IMR-90 (cell line): ENCODE measurements at regions not wholly inside any gene's neighbourhood (a gene's known extent, or its start where the extent isn't known, plus 50 kb on each side); places are given as distances from the start of the nearest gene placed in this dataset.

ENCODE experiments used
- ATAC-seq: fragments of 200-7000 bp; cut with Tn5 transposase; 2 replicates; pipeline ENCODE4 v1.9.1; 2020; ENCODE audit warnings: low read depth, mild to moderate bottlenecking, moderate library complexity
- BruUV-seq: library from RNA; stranded (reverse); fragments of 400-500 nt; replicated peaks from 2 replicates; lab custom pipeline; 2021; lab: Mats Ljungman, UMichigan
- CTCF ChIA-PET: fragments of 300-600 bp; formaldehyde crosslinking; extraction: SDS; loops from one replicate; lab custom pipeline; 2021; ENCODE audit warnings: antibody characterized with exemption; lab: Yijun Ruan, JAX
- POLR2A ChIA-PET: fragments of 300-600 bp; sonication (Branson Sonifier 250); formaldehyde crosslinking; loops from one replicate; lab custom pipeline; 2022; ENCODE audit warnings: antibody characterized with exemption; ENCODE audit not compliant: unreplicated experiment; lab: Charles Lee
- DNase-seq: peaks from one replicate; pipeline ENCODE4 v3.0.0; 2013
- H2AFZ ChIP-seq: replicated peaks from 2 replicates; pipeline ENCODE3; 2013; ENCODE audit warnings: low read length, mild to moderate bottlenecking; ENCODE audit not compliant: poor library complexity
- H2AK5ac ChIP-seq: 2 replicates; pipeline ENCODE4 v1.6.1; 2013; ENCODE audit warnings: low read depth, low read length, inconsistent platforms
- H2AK9ac ChIP-seq: replicated peaks from 2 replicates; pipeline ENCODE3; 2013; ENCODE audit warnings: mild to moderate bottlenecking, low read depth, low read length, moderate library complexity; ENCODE audit not compliant: poor library complexity
- H2BK120ac ChIP-seq: 2 replicates; pipeline ENCODE4 v1.6.1; 2013; ENCODE audit warnings: low read depth, low read length, inconsistent platforms
- H2BK15ac ChIP-seq: 3 replicates; pipeline ENCODE4 v1.6.1; 2013; ENCODE audit warnings: low read depth, low read length, inconsistent platforms
- H2BK20ac ChIP-seq: 2 replicates; pipeline ENCODE4 v1.6.1; 2013; ENCODE audit warnings: low read depth, mild to moderate bottlenecking, inconsistent platforms, low read length, moderate library complexity
- H2BK5ac ChIP-seq: 2 replicates; pipeline ENCODE4 v1.6.1; 2013; ENCODE audit warnings: mild to moderate bottlenecking, low read depth, low read length, inconsistent platforms; ENCODE audit not compliant: poor library complexity, severe bottlenecking
- H3K14ac ChIP-seq: replicated peaks from 2 replicates; pipeline ENCODE4 v1.6.1; 2013; ENCODE audit warnings: low read depth, low read length, inconsistent platforms
- H3K18ac ChIP-seq: 2 replicates; pipeline ENCODE4 v1.6.1; 2013; ENCODE audit warnings: low read depth, low read length, control low read depth
- H3K23ac ChIP-seq: 2 replicates; pipeline ENCODE4 v1.6.1; 2013; ENCODE audit warnings: low read depth, low read length, inconsistent platforms
- H3K27ac ChIP-seq: 2 replicates; pipeline ENCODE4 v1.5.1; 2013; ENCODE audit warnings: mild to moderate bottlenecking, control low read depth, low read length; ENCODE audit not compliant: insufficient read depth
- H3K27me3 ChIP-seq: 2 replicates; pipeline ENCODE4 v1.6.1; 2013; ENCODE audit warnings: low read length; ENCODE audit not compliant: control insufficient read depth, insufficient read depth
- H3K36me3 ChIP-seq: 2 replicates; pipeline ENCODE4 v1.6.1; 2013; ENCODE audit warnings: low read length, mixed read lengths; ENCODE audit not compliant: control insufficient read depth, insufficient read depth
- H3K4ac ChIP-seq: 2 replicates; pipeline ENCODE4 v1.6.1; 2013; ENCODE audit warnings: low read depth, low read length, inconsistent platforms
- H3K4me1 ChIP-seq: 2 replicates; pipeline ENCODE4 v1.6.1; 2013; ENCODE audit warnings: low read length, mixed read lengths; ENCODE audit not compliant: control insufficient read depth, insufficient read depth
- H3K4me2 ChIP-seq: 2 replicates; pipeline ENCODE4 v1.6.1; 2013; ENCODE audit warnings: low read depth, mild to moderate bottlenecking, control low read depth, low read length, moderate library complexity
- H3K4me3 ChIP-seq: 2 replicates; pipeline ENCODE4 v1.5.1; 2013; ENCODE audit warnings: low read depth, mild to moderate bottlenecking, control low read depth, low read length, moderate library complexity; ENCODE audit not compliant: insufficient read depth
- H3K56ac ChIP-seq: 2 replicates; pipeline ENCODE4 v1.6.1; 2013; ENCODE audit warnings: low read length, inconsistent platforms; ENCODE audit not compliant: insufficient read depth; ENCODE audit errors: extremely low read depth
- H3K79me1 ChIP-seq, 2 experiments: 2 replicates each; pipeline ENCODE4 v1.6.1; 2013; ENCODE audit warnings: low read length in 2 of 2, inconsistent platforms in 1 of 2, low read depth in 1 of 2
- H3K9ac ChIP-seq: 2 replicates; pipeline ENCODE4 v1.6.1; 2013; ENCODE audit warnings: low read depth, low read length, control low read depth
- H3K9me1 ChIP-seq: 2 replicates; pipeline ENCODE4 v1.6.1; 2013; ENCODE audit warnings: low read length, inconsistent platforms; ENCODE audit not compliant: insufficient read depth
- H3K9me3 ChIP-seq: 2 replicates; pipeline ENCODE4 v1.6.1; 2013; ENCODE audit warnings: low read length; ENCODE audit not compliant: control insufficient read depth, insufficient read depth
- H4K20me1 ChIP-seq: 2 replicates; pipeline ENCODE4 v1.6.1; 2013; ENCODE audit warnings: low read length, inconsistent platforms; ENCODE audit not compliant: insufficient read depth
- H4K5ac ChIP-seq: 2 replicates; pipeline ENCODE4 v1.6.1; 2013; ENCODE audit warnings: mild to moderate bottlenecking, low read depth, low read length, control low read depth
- H4K8ac ChIP-seq, 2 experiments: 2 replicates each; pipeline ENCODE4 v1.6.1; 2013; ENCODE audit warnings: low read depth in 2 of 2, low read length in 2 of 2, control low read depth in 1 of 2, inconsistent platforms in 1 of 2
- H4K91ac ChIP-seq: 2 replicates; pipeline ENCODE4 v1.6.1; 2013; ENCODE audit warnings: low read depth, low read length, inconsistent platforms; ENCODE audit not compliant: insufficient read depth
- BHLHE40 ChIP-seq: fragments of 150-350 bp; IDR thresholded peaks from 2 replicates; pipeline ENCODE4 v1.6.1; 2016; ENCODE audit warnings: mild to moderate bottlenecking, low read depth, low read length
- CEBPB ChIP-seq: IDR thresholded peaks from 2 replicates; pipeline ENCODE4 v1.6.1; 2012; ENCODE audit warnings: low read depth, low read length, improper control_type of control experiment
- CHD1 ChIP-seq: IDR thresholded peaks from 2 replicates; pipeline ENCODE4 v1.6.1; 2012; ENCODE audit warnings: low read depth, low read length, improper control_type of control experiment
- CTCF ChIP-seq: conservative IDR thresholded peaks from 2 replicates; pipeline ENCODE4 v1.5.1; 2012; ENCODE audit warnings: mild to moderate bottlenecking, low read depth, low read length, improper control_type of control experiment
- ELK1 ChIP-seq: fragments of 150-350 bp; IDR thresholded peaks from 2 replicates; pipeline ENCODE4 v1.6.1; 2016; ENCODE audit warnings: low read depth, mild to moderate bottlenecking, low read length, moderate library complexity, borderline replicate concordance
- FOS ChIP-seq: fragments of 150-350 bp; IDR thresholded peaks from 2 replicates; pipeline ENCODE4 v1.6.1; 2016; ENCODE audit warnings: low read depth, low read length
- MAFK ChIP-seq: IDR thresholded peaks from 2 replicates; pipeline ENCODE4 v1.6.1; 2012; ENCODE audit warnings: low read depth, low read length, improper control_type of control experiment
- MAZ ChIP-seq: IDR thresholded peaks from 2 replicates; pipeline ENCODE4 v1.6.1; 2012; ENCODE audit warnings: low read depth, mild to moderate bottlenecking, low read length, improper control_type of control experiment, moderate library complexity, borderline replicate concordance
- MXI1 ChIP-seq: IDR thresholded peaks from 2 replicates; pipeline ENCODE4 v1.6.1; 2012; ENCODE audit warnings: low read depth, mild to moderate bottlenecking, low read length, moderate library complexity, borderline replicate concordance
- NFE2L2 ChIP-seq: fragments of 150-350 bp; IDR thresholded peaks from 2 replicates; pipeline ENCODE4 v1.6.1; 2016; ENCODE audit warnings: low read depth, mild to moderate bottlenecking, low read length
- POLR2A ChIP-seq: IDR thresholded peaks from 2 replicates; pipeline ENCODE4 v1.6.1; 2012; ENCODE audit warnings: mild to moderate bottlenecking, low read depth, low read length
- RAD21 ChIP-seq: IDR thresholded peaks from 2 replicates; pipeline ENCODE4 v1.6.1; 2012; ENCODE audit warnings: low read length, improper control_type of control experiment
- RCOR1 ChIP-seq: IDR thresholded peaks from 2 replicates; pipeline ENCODE4 v1.6.1; 2012; ENCODE audit warnings: mild to moderate bottlenecking, low read length, improper control_type of control experiment; ENCODE audit not compliant: insufficient replicate concordance
- RFX5 ChIP-seq: IDR thresholded peaks from 2 replicates; pipeline ENCODE4 v1.8.0; 2012; ENCODE audit warnings: low read depth, mild to moderate bottlenecking, low read length, moderate library complexity
- SMC3 ChIP-seq: fragments of 150-350 bp; IDR thresholded peaks from 2 replicates; pipeline ENCODE4 v1.6.1; 2016; ENCODE audit warnings: low read depth, mild to moderate bottlenecking, antibody characterized with exemption, low read length, moderate library complexity
- USF2 ChIP-seq: fragments of 150-350 bp; IDR thresholded peaks from 2 replicates; pipeline ENCODE4 v1.6.1; 2017; ENCODE audit warnings: mild to moderate bottlenecking, antibody characterized with exemption, low read length, low read depth
- WGBS, 2 experiments: methylation state at CpG; one replicate each; pipeline versions ENCODE4 v1.1.5 to v1.1.7; 2013; ENCODE audit warnings: missing lambda C conversion rate in 2 of 2; ENCODE audit not compliant: insufficient read length in 1 of 2; ENCODE audit errors: extremely low coverage in 2 of 2; 5-methylcytosine and 5-hydroxymethylcytosine counted together
- dilution Hi-C: fragments of 300-500 bp; cut with HindIII; formaldehyde crosslinking; loops from one replicate; pipeline ENCODE4 v1.14.3; 2018; ENCODE audit warnings: low sequenced_read_pairs; ENCODE audit not compliant: unreplicated experiment
- in situ Hi-C: fragments of 300-500 bp; cut with MboI; formaldehyde crosslinking; loops from 3 replicates; pipeline ENCODE4 v1.14.3; 2019; ENCODE audit warnings: low sequenced_read_pairs, inconsistent platforms, mixed read lengths
- intact Hi-C: fragments of 100-400 bp; cut with micrococcal nuclease; formaldehyde crosslinking; loops from 2 replicates; pipeline ENCODE4 v1.10.0; 2022

- Histone ChIP-seq H4K8ac (no peak overlapping the region), H2AK9ac (no peak overlapping the region), H2AK5ac (no peak overlapping the region), H4K20me1 (no peaks in the 10 kb centered on the region), H3K4me2 (no peak overlapping the region), H2AFZ (no peak overlapping the region), H2BK5ac (no peak overlapping the region), H3K36me3 (no peaks in the 10 kb centered on the region), H3K4me3 (no peak overlapping the region), H3K23ac (no peak overlapping the region), H3K9ac (no peak overlapping the region), H2BK120ac (no peak overlapping the region), H4K5ac (no peak overlapping the region), H3K56ac (no peak overlapping the region), H3K4ac (no peak overlapping the region), H3K27ac (no peak overlapping the region), H3K27me3 (peaks cover 60% of the 10 kb centered on the region), H3K79me1 (no peaks in the 10 kb centered on the region), H3K18ac (no peak overlapping the region), H2BK15ac (no peak overlapping the region), H3K9me3 (no peaks in the 10 kb centered on the region; the same call in 1 of the 2 replicates), H2BK20ac (no peak overlapping the region), H4K91ac (no peak overlapping the region), H3K14ac (no peak overlapping the region), H3K4me1 (no peaks in the 10 kb centered on the region), H3K9me1 (no peaks in the 10 kb centered on the region)
- DNase-seq, result no peak
- CTCF ChIA-PET, result no interaction called here
- in situ Hi-C loops (no loop called here), dilution Hi-C loops (no loop called here), intact Hi-C loops (no loop called here)
- TF ChIP-seq RCOR1 (no peak), USF2 (no peak), CEBPB (no peak), RFX5 (no peak), CHD1 (no peak), NFE2L2 (no peak), RAD21 (no peak), BHLHE40 (no peak), POLR2A (no peak), FOS (no peak), CTCF (no peak), MAZ (no peak), MXI1 (no peak), ELK1 (no peak), SMC3 (no peak), MAFK (no peak)
- BruUV-seq, result no TSS peak
- WGBS, 2 experiments, result no CpG with 5 or more reads among the region's 1 CpG
- POLR2A ChIA-PET, result interaction anchor here (0.5 kb wide), 1 partner anchor 11 kb away, joined by 7 read pairs; no protein-coding TSS in a partner anchor
- ATAC-seq, result no peak
Observed at GRCh38 chr15:34673241-34673640, 81.6 kb downstream of the GJD2 start.
